AG10803 (cell line): ENCODE measurements at regions not wholly inside any gene's neighbourhood (a gene's known extent, or its start where the extent isn't known, plus 50 kb on each side); places are given as distances from the start of the nearest gene placed in this dataset.

Source experiments
- DNase-seq: peaks from one replicate; pipeline ENCODE4 v3.0.0; 2010; ENCODE audit warnings: low read depth
- H3K4me3 ChIP-seq: 2 replicates; pipeline ENCODE4 v1.5.1; 2011; ENCODE audit warnings: mild to moderate bottlenecking, low read length, control low read depth
- CTCF ChIP-seq: conservative IDR thresholded peaks from 2 replicates; pipeline ENCODE4 v1.5.1; 2011; ENCODE audit warnings: mild to moderate bottlenecking, low read length, control low read depth, inconsistent platforms

GRCh38 chr2:17337507-17337906 lies 180.7 kb downstream of the RAD51AP2 start:
- H3K4me3 ChIP-seq, result no peak overlapping the region
- no peak for TF ChIP-seq CTCF
- DNase-seq, result no peak

- no peak for TF ChIP-seq CTCF
- H3K4me3 ChIP-seq, result no peak overlapping the region
- DNase-seq, result no peak
These were observed 181.8 kb downstream of the RAD51AP2 start for GRCh38 chr2:17336458-17336857.

GRCh38 chr2:17334300-17334699 lies 183.9 kb downstream of the RAD51AP2 start:
- no peak for TF ChIP-seq CTCF
- H3K4me3 ChIP-seq, result no peak overlapping the region
- no peak for DNase-seq

GRCh38 chr2:17331636-17332035 lies 186.6 kb downstream of the RAD51AP2 start:
- DNase-seq, result no peak
- no peak overlapping the region for H3K4me3 ChIP-seq
- TF ChIP-seq CTCF, result no peak

- no peak overlapping the region for H3K4me3 ChIP-seq
- no peak for DNase-seq
- TF ChIP-seq CTCF, result no peak
These were observed 190.1 kb downstream of the RAD51AP2 start for GRCh38 chr2:17328161-17328560.

- H3K4me3 ChIP-seq, result no peak overlapping the region
- TF ChIP-seq CTCF, result no peak
- no peak for DNase-seq
These were observed 190.6 kb downstream of the RAD51AP2 start for GRCh38 chr2:17327649-17328048.

GRCh38 chr2:17326717-17327116 lies 191.5 kb downstream of the RAD51AP2 start:
- no peak overlapping the region for H3K4me3 ChIP-seq
- no peak for TF ChIP-seq CTCF
- no peak for DNase-seq
